T-helper 2 cell treated with Interferon-gamma antibody and Interleukin-4, amounts not matched to agents 5 μg/mL and 100 μg/mL, for 36 hours (primary cell): ENCODE measurements at regions not wholly inside any gene's neighbourhood (a gene's known extent, or its start where the extent isn't known, plus 50 kb on each side); places are given as distances from the start of the nearest gene placed in this dataset.

Experiments used
- DNase-seq: peaks from one replicate; pipeline ENCODE4 v3.0.0; 2021; ENCODE audit warnings: low spot score
- H3K27ac Mint-ChIP-seq: one replicate; pipeline ENCODE4 v1.8.0; 2021; ENCODE audit warnings: mild to moderate bottlenecking, mixed read lengths
- H3K27me3 Mint-ChIP-seq: one replicate; pipeline ENCODE4 v1.8.0; 2021; ENCODE audit warnings: low read depth, mixed read lengths
- H3K36me3 Mint-ChIP-seq: one replicate; pipeline ENCODE4 v1.8.0; 2021; ENCODE audit warnings: low read depth, mixed read lengths
- H3K4me1 Mint-ChIP-seq: one replicate; pipeline ENCODE4 v1.8.0; 2021; ENCODE audit warnings: low read depth, mixed read lengths
- H3K4me3 Mint-ChIP-seq: one replicate; pipeline ENCODE4 v1.8.0; 2022; ENCODE audit warnings: mild to moderate bottlenecking, moderate library complexity, mixed read lengths
- H3K9me3 Mint-ChIP-seq: one replicate; pipeline ENCODE4 v1.8.0; 2021; ENCODE audit warnings: mixed read lengths

- H3K9me3 Mint-ChIP-seq = no peaks in the 10 kb centered on the region
- no peaks in the 10 kb centered on the region for H3K4me1 Mint-ChIP-seq
- no peak for DNase-seq
- H3K4me3 Mint-ChIP-seq = no peak overlapping the region
- no peak overlapping the region for H3K27ac Mint-ChIP-seq
- H3K36me3 Mint-ChIP-seq = no peaks in the 10 kb centered on the region
- peaks cover 11% of the 10 kb centered on the region for H3K27me3 Mint-ChIP-seq
These were observed 123.5 kb downstream of the MBD2 start for GRCh38 chr18:54100920-54101470.

GRCh38 chr18:54100466-54100865 lies 124.0 kb downstream of the MBD2 start:
- peaks cover 11% of the 10 kb centered on the region for H3K27me3 Mint-ChIP-seq
- H3K36me3 Mint-ChIP-seq = no peaks in the 10 kb centered on the region
- no peak overlapping the region for H3K4me3 Mint-ChIP-seq
- no peaks in the 10 kb centered on the region for H3K4me1 Mint-ChIP-seq
- DNase-seq = no peak
- no peaks in the 10 kb centered on the region for H3K9me3 Mint-ChIP-seq
- no peak overlapping the region for H3K27ac Mint-ChIP-seq

- Mint-ChIP-seq H3K4me1 (peaks cover 3% of the 10 kb centered on the region), H3K27ac (no peak overlapping the region), H3K9me3 (no peaks in the 10 kb centered on the region), H3K36me3 (no peaks in the 10 kb centered on the region), H3K27me3 (peaks cover 11% of the 10 kb centered on the region), H3K4me3 (no peak overlapping the region)
- DNase-seq = no peak
These were observed 130.0 kb downstream of the MBD2 start for GRCh38 chr18:54094474-54094873.

GRCh38 chr18:54090856-54091255 lies 133.6 kb downstream of the MBD2 start:
- no peaks in the 10 kb centered on the region for H3K36me3 Mint-ChIP-seq
- H3K27ac Mint-ChIP-seq = no peak overlapping the region
- no peaks in the 10 kb centered on the region for H3K27me3 Mint-ChIP-seq
- peaks cover 15% of the 10 kb centered on the region for H3K9me3 Mint-ChIP-seq
- H3K4me1 Mint-ChIP-seq = peaks cover 19% of the 10 kb centered on the region
- DNase-seq = no peak
- no peak overlapping the region for H3K4me3 Mint-ChIP-seq

GRCh38 chr18:54089749-54090459 lies 134.6 kb downstream of the MBD2 start:
- no peaks in the 10 kb centered on the region for H3K36me3 Mint-ChIP-seq
- no peak overlapping the region for H3K4me3 Mint-ChIP-seq
- H3K4me1 Mint-ChIP-seq = peaks cover 23% of the 10 kb centered on the region
- H3K27ac Mint-ChIP-seq = no peak overlapping the region
- H3K27me3 Mint-ChIP-seq = no peaks in the 10 kb centered on the region
- H3K9me3 Mint-ChIP-seq = peaks cover 18% of the 10 kb centered on the region
- DNase-seq = no peak

GRCh38 chr18:54086863-54087262 lies 137.6 kb downstream of the MBD2 start:
- peak overlapping the region; percentile 80 for H3K27ac Mint-ChIP-seq
- no peaks in the 10 kb centered on the region for H3K36me3 Mint-ChIP-seq
- H3K9me3 Mint-ChIP-seq = peaks cover 37% of the 10 kb centered on the region
- DNase-seq = no peak
- peaks cover 23% of the 10 kb centered on the region for H3K4me1 Mint-ChIP-seq
- H3K4me3 Mint-ChIP-seq = peak overlapping the region; percentile 61
- no peaks in the 10 kb centered on the region for H3K27me3 Mint-ChIP-seq

DNA sequence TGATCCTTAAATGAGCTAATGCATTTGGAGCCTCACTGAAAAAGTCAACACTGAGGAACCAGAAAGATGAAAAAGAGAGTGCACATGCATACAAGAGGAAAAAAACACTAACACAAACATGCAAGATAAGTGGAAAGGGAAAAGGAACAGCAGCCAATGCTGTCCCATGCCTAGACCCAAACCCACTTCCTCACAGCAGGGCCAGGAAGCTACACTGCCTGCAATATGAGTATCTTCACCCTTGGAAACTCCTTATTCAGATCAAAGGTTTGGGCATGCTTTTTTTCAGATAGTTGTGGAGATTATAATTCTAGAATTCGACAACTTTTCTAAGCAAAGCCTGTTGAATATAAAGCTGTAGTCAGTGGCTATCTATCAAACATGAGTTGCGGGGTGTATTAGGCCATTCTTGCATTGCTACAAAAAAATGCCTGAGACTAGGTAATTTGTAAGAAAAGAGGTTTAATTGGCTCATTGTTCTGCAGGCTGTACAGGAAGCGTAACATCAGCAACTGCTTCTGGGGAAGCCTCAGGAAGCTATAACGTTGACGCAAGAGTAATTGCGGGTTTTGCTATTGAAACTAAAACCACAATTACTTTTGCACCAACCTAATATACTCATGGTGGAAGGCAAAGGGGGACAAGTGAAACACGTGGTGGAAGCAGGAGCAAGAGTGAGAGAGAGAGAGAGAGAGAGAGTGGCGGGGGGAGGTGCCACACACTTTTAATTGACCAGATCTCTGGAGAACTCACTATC lies 138.2 kb downstream of the MBD2 start:
- Mint-ChIP-seq H3K36me3 (no peaks in the 10 kb centered on the region), H3K4me1 (peaks cover 23% of the 10 kb centered on the region), H3K4me3 (peak overlapping the region; percentile 61), H3K27me3 (no peaks in the 10 kb centered on the region), H3K9me3 (peaks cover 40% of the 10 kb centered on the region), H3K27ac (peak overlapping the region; percentile 80)
- peak; percentile 16 for DNase-seq

DNA sequence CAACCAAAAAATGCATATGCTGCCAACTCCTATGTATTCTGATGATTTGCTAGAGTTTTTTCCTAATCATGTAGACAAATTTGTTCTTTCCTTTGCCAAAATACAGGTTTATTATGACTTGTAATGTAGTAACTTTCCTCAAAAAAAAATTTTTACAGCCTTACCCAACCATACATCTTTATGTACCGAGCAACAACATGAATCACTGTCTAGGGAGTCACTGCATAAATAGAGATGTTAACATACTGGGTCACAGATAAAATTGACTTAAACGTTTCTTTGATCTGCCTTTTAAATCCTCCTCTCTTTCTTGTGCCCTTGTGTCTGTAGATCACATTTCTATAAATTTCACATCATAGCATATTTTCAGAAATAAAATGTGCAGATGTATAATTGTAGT lies 143.6 kb downstream of the MBD2 start:
- no peaks in the 10 kb centered on the region for H3K36me3 Mint-ChIP-seq
- DNase-seq = no peak
- H3K4me3 Mint-ChIP-seq = no peak overlapping the region
- H3K4me1 Mint-ChIP-seq = peaks cover 4% of the 10 kb centered on the region
- H3K27ac Mint-ChIP-seq = no peak overlapping the region
- peaks cover 7% of the 10 kb centered on the region for H3K27me3 Mint-ChIP-seq
- peaks cover 25% of the 10 kb centered on the region for H3K9me3 Mint-ChIP-seq

- no peaks in the 10 kb centered on the region for H3K4me1 Mint-ChIP-seq
- H3K4me3 Mint-ChIP-seq = no peak overlapping the region
- DNase-seq = no peak
These were observed 148.3 kb downstream of the MBD2 start for GRCh38 chr18:54076166-54076565.

DNA sequence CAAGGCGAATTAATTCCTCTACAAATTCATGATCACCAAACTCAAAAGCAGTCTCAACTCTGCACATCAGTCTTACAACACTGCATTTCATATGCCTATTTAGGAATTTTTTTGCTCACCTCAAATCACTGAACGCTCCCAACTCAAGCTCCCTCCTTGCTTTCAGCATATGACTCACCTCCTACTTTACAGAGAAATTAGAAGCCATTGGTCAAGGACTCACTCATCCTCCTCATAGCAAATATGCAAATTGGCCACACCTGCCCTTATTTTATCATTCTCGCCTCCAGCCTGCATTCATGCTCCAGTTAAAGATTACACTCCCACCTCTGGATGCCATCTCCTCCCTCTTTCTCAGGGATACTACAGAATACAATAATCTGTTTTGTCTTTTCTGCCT lies 148.8 kb downstream of the MBD2 start:
- no peaks in the 10 kb centered on the region for H3K36me3 Mint-ChIP-seq
- no peak for DNase-seq
- H3K4me3 Mint-ChIP-seq = no peak overlapping the region
- no peaks in the 10 kb centered on the region for H3K4me1 Mint-ChIP-seq
- H3K27me3 Mint-ChIP-seq = peaks cover 12% of the 10 kb centered on the region
- no peaks in the 10 kb centered on the region for H3K9me3 Mint-ChIP-seq
- no peak overlapping the region for H3K27ac Mint-ChIP-seq

More at GRCh38 chr18:54076166-54076565, 148.3 kb downstream of the MBD2 start:
- H3K27ac Mint-ChIP-seq = no peak overlapping the region
- no peaks in the 10 kb centered on the region for H3K9me3 Mint-ChIP-seq
- H3K27me3 Mint-ChIP-seq = peaks cover 12% of the 10 kb centered on the region
- H3K36me3 Mint-ChIP-seq = no peaks in the 10 kb centered on the region

DNA sequence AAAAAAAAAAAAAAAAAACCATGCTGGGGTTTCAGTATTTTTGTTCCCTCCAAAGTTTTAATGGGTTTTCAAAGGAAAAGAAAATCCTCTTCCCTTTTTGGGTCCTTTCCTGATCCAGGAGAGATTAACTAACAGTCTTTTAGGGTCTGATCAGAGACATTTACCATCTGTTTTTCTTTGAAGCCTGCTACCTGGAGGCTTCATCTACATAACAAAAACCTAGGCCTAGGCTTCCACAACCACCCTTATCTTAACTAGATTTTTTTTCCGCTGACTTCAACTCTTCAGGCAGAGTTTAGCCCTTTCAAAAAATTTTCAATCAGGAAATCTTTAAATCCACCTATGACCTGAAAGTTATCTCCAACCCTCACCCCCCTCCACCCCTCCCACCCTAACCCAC lies 154.7 kb downstream of the MBD2 start:
- DNase-seq = no peak
- no peak overlapping the region for H3K27ac Mint-ChIP-seq
- H3K27me3 Mint-ChIP-seq = peaks cover 3% of the 10 kb centered on the region
- H3K4me3 Mint-ChIP-seq = no peak overlapping the region
- no peaks in the 10 kb centered on the region for H3K36me3 Mint-ChIP-seq
- no peaks in the 10 kb centered on the region for H3K9me3 Mint-ChIP-seq
- no peaks in the 10 kb centered on the region for H3K4me1 Mint-ChIP-seq

DNA sequence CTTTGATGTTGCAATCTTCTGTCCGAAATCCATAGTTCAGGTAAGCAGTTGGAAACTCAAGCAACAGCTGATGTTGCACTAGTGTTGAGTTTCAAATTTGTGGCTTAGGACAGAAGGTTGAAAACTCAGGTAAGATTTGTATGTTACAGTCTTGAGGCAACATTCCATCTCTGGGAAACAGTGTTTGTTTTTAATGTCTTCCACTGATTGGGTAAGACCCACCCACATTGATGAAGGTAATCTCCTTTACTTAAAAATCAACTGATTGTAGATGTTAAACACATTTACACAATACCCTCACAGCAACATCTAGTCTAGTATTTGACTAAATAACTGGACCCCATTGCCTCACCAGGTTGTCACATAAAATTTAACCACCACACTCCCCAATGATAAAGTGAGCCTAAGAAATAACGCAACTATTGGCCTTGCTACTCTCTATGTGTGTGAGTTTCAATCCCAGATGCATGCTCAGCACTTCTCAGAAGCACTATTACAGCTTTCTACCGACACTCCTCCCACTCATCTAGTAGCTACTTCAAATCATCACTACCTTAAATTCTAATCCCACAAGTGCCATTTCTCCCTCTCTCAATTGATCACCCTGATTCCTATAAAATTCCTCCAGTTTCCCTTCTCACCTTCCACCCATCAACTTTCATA lies 164.0 kb downstream of the MBD2 start:
- peaks cover 2% of the 10 kb centered on the region for H3K27me3 Mint-ChIP-seq
- no peak overlapping the region for H3K4me3 Mint-ChIP-seq
- H3K9me3 Mint-ChIP-seq = no peaks in the 10 kb centered on the region
- no peak overlapping the region for H3K27ac Mint-ChIP-seq
- no peaks in the 10 kb centered on the region for H3K4me1 Mint-ChIP-seq
- no peaks in the 10 kb centered on the region for H3K36me3 Mint-ChIP-seq
- DNase-seq = no peak

DNA sequence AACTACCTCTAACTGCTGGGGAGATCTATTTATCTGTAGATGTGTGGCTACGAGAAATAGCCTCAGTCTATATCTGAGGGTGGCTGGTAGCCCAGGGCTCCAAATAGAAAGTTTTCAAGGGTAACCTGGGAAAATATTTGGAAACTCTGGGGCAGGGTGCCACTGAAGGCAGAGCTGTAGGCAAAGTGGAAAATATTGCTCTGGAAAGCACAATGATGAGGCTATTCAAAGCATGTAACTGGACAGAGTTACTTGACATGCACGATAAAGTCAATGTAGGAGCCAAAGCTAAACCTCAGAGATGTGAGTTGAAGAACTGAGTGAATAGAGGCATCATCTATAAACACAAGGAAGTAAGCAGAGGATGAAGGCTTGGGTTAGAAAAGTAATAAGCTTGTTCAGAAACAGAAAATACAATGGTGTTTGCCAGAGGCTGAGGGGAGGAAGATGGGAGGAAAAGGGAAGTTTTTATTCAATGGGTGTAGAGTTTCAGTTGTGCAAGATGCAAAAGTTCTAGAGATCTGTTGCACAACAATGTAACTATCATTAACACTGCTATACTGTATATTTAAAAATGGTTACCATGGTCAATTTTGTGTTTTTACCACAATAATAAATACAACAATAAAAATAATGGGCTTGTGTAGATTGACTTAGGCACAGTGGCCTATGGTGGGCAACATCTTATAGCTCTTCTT lies 171.6 kb downstream of the MBD2 start:
- DNase-seq = no peak
- Mint-ChIP-seq H3K4me1 (no peaks in the 10 kb centered on the region), H3K27me3 (no peaks in the 10 kb centered on the region), H3K27ac (no peak overlapping the region), H3K36me3 (no peaks in the 10 kb centered on the region), H3K9me3 (no peaks in the 10 kb centered on the region), H3K4me3 (no peak overlapping the region)
